ENCODE measurements at regions not wholly inside any gene's neighbourhood (a gene's known extent, or its start where the extent isn't known, plus 50 kb on each side); places are given as distances from the start of the nearest gene placed in this dataset.

DNA sequence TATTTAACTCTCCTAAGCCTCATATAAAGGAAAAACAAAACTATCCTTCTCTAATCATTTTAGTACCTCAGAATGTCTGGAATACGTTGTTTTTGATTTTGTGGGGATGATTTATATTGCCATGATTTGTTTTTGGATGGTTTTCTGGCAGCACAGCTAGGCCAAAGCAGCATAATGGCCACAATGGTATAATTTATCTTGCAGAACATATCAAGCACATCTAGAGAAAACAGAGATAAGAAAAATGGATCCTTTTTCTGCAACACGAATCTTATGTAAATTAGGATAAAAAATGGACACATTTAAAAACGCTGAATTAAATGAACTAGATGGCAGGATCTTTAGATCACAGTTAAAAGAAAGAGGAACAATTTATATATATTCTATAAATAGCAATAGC, 269.9 kb upstream of the FAT4 start:
- TF ChIP-seq FOXP2 (optimal IDR thresholded peaks at IDR 0.05; ENCODE audit: borderline replicate concordance, extremely low read depth, extremely low read length, insufficient read depth) (no peak), SIN3A (IDR thresholded peaks at IDR 0.05; ENCODE audit: borderline replicate concordance, insufficient read depth, low read length) (no peak), POLR2AphosphoS5 (IDR thresholded peaks at IDR 0.05; ENCODE audit: low read depth, low read length) (no peak), TAF1 (IDR thresholded peaks at IDR 0.05; ENCODE audit: borderline replicate concordance, insufficient read depth, low read length) (no peak)
- TF ChIP-seq, protein P1, sequence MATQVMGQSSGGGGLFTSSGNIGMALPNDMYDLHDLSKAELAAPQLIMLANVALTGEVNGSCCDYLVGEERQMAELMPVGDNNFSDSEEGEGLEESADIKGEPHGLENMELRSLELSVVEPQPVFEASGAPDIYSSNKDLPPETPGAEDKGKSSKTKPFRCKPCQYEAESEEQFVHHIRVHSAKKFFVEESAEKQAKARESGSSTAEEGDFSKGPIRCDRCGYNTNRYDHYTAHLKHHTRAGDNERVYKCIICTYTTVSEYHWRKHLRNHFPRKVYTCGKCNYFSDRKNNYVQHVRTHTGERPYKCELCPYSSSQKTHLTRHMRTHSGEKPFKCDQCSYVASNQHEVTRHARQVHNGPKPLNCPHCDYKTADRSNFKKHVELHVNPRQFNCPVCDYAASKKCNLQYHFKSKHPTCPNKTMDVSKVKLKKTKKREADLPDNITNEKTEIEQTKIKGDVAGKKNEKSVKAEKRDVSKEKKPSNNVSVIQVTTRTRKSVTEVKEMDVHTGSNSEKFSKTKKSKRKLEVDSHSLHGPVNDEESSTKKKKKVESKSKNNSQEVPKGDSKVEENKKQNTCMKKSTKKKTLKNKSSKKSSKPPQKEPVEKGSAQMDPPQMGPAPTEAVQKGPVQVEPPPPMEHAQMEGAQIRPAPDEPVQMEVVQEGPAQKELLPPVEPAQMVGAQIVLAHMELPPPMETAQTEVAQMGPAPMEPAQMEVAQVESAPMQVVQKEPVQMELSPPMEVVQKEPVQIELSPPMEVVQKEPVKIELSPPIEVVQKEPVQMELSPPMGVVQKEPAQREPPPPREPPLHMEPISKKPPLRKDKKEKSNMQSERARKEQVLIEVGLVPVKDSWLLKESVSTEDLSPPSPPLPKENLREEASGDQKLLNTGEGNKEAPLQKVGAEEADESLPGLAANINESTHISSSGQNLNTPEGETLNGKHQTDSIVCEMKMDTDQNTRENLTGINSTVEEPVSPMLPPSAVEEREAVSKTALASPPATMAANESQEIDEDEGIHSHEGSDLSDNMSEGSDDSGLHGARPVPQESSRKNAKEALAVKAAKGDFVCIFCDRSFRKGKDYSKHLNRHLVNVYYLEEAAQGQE (IDR thresholded peaks at IDR 0.05; ENCODE audit: insufficient read depth in 1 of 2, low read depth in 2 of 2, low read length in 2 of 2): no peak

DNA sequence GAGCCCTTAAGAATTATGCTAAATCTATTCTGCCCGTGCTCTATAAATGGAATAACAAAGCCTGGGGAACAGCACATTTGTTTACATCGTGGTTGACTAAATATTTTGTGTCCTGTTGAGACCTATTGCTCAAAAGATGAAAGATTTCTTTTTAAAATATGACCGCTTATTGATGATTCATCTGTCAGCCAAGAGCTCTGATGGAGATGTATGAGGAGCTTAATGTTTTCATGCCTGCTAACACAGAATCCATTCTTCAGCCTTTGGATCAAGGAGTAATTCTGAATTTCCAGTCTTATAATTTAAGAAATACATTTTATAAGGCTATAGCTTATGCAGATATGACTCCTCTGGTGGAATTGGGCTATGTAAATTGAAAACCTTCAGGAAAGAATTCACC, 271.3 kb upstream of the FAT4 start:
- TF ChIP-seq, protein P1 (IDR thresholded peaks at IDR 0.05; ENCODE audit: insufficient read depth in 1 of 2, low read depth in 2 of 2, low read length in 2 of 2): no peak
- TF ChIP-seq FOXP2 (optimal IDR thresholded peaks at IDR 0.05; ENCODE audit: borderline replicate concordance, extremely low read depth, extremely low read length, insufficient read depth) (no peak), SIN3A (IDR thresholded peaks at IDR 0.05; ENCODE audit: borderline replicate concordance, insufficient read depth, low read length) (no peak), TAF1 (IDR thresholded peaks at IDR 0.05; ENCODE audit: borderline replicate concordance, insufficient read depth, low read length) (no peak), POLR2AphosphoS5 (IDR thresholded peaks at IDR 0.05; ENCODE audit: low read depth, low read length) (no peak)

DNA sequence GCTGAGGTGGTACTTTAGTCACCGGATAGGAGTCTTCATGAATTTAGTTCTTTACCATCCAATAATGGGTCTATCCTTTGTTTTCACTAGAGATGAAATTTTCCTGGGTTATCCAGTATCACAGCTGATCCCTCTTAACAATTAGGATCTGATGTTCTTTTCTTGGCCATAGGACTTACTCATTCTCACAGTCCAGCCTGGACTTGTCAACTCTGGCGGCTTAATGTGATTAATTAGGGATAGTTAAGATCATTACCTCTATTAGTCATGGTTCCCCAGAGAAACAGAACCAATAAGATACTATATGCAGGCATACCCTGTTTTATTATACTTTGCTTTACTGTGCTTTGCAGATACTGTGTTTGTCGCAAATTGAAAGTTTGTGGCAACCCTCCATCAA, 272.7 kb upstream of the FAT4 start:
- TF ChIP-seq FOXP2 (optimal IDR thresholded peaks at IDR 0.05; ENCODE audit: borderline replicate concordance, extremely low read depth, extremely low read length, insufficient read depth) (no peak), TAF1 (IDR thresholded peaks at IDR 0.05; ENCODE audit: borderline replicate concordance, insufficient read depth, low read length) (no peak), SIN3A (IDR thresholded peaks at IDR 0.05; ENCODE audit: borderline replicate concordance, insufficient read depth, low read length) (no peak), POLR2AphosphoS5 (IDR thresholded peaks at IDR 0.05; ENCODE audit: low read depth, low read length) (no peak)
- TF ChIP-seq, protein P1 (IDR thresholded peaks at IDR 0.05; ENCODE audit: insufficient read depth in 1 of 2, low read depth in 2 of 2, low read length in 2 of 2): no peak

DNA sequence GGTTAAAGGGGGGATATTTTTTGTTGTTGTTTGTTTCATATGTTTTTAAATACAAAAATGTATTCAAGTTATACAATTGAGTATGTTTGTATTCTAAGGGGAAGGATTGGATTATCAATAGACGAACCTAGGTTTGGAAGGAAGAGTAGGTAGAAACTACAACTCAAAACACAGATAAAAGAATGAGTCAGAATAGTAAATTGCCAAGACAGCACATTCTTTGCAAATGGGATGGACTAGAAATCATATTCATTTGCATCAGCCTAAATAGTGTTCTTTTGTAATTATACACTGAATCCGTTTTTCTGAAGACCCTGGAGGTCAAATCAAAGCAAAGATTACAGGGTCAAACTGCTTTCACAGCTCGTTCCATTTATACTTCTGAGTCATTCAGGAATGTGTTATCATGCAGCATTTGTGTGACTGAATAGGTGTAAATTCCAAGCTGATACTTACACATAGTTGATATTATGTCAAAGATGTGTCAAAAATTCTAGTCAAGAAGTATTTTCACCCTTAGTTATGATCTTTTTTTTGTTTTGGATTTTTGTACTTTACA, 273.3 kb upstream of the FAT4 start:
- no peak for TF ChIP-seq SIN3A (IDR thresholded peaks at IDR 0.05; ENCODE audit: borderline replicate concordance, insufficient read depth, low read length)
- no peak for TF ChIP-seq FOXP2 (optimal IDR thresholded peaks at IDR 0.05; ENCODE audit: borderline replicate concordance, extremely low read depth, extremely low read length, insufficient read depth)
- TF ChIP-seq, protein P1 (IDR thresholded peaks at IDR 0.05; ENCODE audit: insufficient read depth in 1 of 2, low read depth in 2 of 2, low read length in 2 of 2): no peak
- TF ChIP-seq POLR2AphosphoS5 (IDR thresholded peaks at IDR 0.05; ENCODE audit: low read depth, low read length): no peak
- no peak for TF ChIP-seq TAF1 (IDR thresholded peaks at IDR 0.05; ENCODE audit: borderline replicate concordance, insufficient read depth, low read length)

DNA sequence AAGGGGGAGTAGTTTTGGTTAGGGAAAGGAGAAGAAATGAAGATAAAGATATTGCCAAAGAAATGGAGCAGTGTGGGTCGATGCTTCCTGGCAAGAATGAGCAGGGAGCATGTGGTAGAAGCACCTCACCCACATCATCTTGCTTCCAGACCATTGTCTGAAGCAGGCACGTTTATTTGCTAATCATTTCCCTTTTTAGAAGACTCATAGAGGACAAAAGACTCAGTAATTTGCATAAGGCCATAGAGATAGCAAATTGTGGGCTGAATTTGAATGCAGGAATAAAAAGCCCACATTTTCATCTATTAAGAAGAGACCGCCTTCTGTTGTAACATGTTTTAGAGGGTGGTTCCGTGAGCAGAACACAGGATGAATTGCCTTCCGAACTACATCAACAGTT, 275.2 kb upstream of the FAT4 start:
- TF ChIP-seq FOXP2 (optimal IDR thresholded peaks at IDR 0.05; ENCODE audit: borderline replicate concordance, extremely low read depth, extremely low read length, insufficient read depth) (no peak), SIN3A (IDR thresholded peaks at IDR 0.05; ENCODE audit: borderline replicate concordance, insufficient read depth, low read length) (no peak), TAF1 (IDR thresholded peaks at IDR 0.05; ENCODE audit: borderline replicate concordance, insufficient read depth, low read length) (no peak), POLR2AphosphoS5 (IDR thresholded peaks at IDR 0.05; ENCODE audit: low read depth, low read length) (no peak)
- TF ChIP-seq, protein P1 (IDR thresholded peaks at IDR 0.05; ENCODE audit: insufficient read depth in 1 of 2, low read depth in 2 of 2, low read length in 2 of 2): no peak
